ENCODE measurements at regions not wholly inside any gene's neighbourhood (a gene's known extent, or its start where the extent isn't known, plus 50 kb on each side); places are given as distances from the start of the nearest gene placed in this dataset.
"Not testable (repeated sequence)": the region's sequence is repeated elsewhere in the genome, so short reads cannot be mapped to it uniquely, and the experiment has no call there.

GRCh38 chr3:195966563-195967386 is 58.4 kb upstream of the TNK2 start:
- CTCF ChIA-PET, H3K9me3 Mint-ChIP-seq, H3K4me3 Mint-ChIP-seq, DNase-seq, H3K27me3 Mint-ChIP-seq, H3K4me1 Mint-ChIP-seq, H3K27ac Mint-ChIP-seq, POLR2A ChIA-PET: not testable (repeated sequence)
- H3K36me3 Mint-ChIP-seq (ENCODE audit: low read depth): peaks cover 40% of the 10 kb centered on the region

GRCh38 chr3:195965217-195965616 is 56.9 kb upstream of the TNK2 start:
- H3K27me3 Mint-ChIP-seq, H3K4me1 Mint-ChIP-seq, POLR2A ChIA-PET, H3K9me3 Mint-ChIP-seq, CTCF ChIA-PET, H3K4me3 Mint-ChIP-seq, DNase-seq, H3K27ac Mint-ChIP-seq: not testable (repeated sequence)
- H3K36me3 Mint-ChIP-seq (ENCODE audit: low read depth): peaks cover 46% of the 10 kb centered on the region

GRCh38 chr3:195964318-195965107 is 56.2 kb upstream of the TNK2 start:
- H3K27ac Mint-ChIP-seq, H3K4me1 Mint-ChIP-seq, H3K9me3 Mint-ChIP-seq, H3K27me3 Mint-ChIP-seq, H3K4me3 Mint-ChIP-seq, CTCF ChIA-PET, DNase-seq, POLR2A ChIA-PET: not testable (repeated sequence)
- peaks cover 42% of the 10 kb centered on the region for H3K36me3 Mint-ChIP-seq (ENCODE audit: low read depth)

- POLR2A ChIA-PET: interaction anchor here (1.3 kb wide), 1 partner anchor 54 kb away, joined by 3 read pairs; the partner anchor contains the start of gene TNK2
- H3K27me3 Mint-ChIP-seq, H3K27ac Mint-ChIP-seq, H3K9me3 Mint-ChIP-seq, H3K4me3 Mint-ChIP-seq, CTCF ChIA-PET, DNase-seq: not testable (repeated sequence)
- Mint-ChIP-seq H3K4me1 (peaks cover 15% of the 10 kb centered on the region), H3K36me3 (ENCODE audit: low read depth) (peaks cover 45% of the 10 kb centered on the region)
Measured at GRCh38 chr3:195962222-195962621, 53.9 kb upstream of the TNK2 start.

- not testable (repeated sequence) for H3K4me3 Mint-ChIP-seq, H3K27ac Mint-ChIP-seq, H3K27me3 Mint-ChIP-seq, H3K9me3 Mint-ChIP-seq
- Mint-ChIP-seq H3K4me1 (peaks cover 15% of the 10 kb centered on the region), H3K36me3 (ENCODE audit: low read depth) (peaks cover 49% of the 10 kb centered on the region)
- DNase-seq: peak; percentile 38
- ChIA-PET POLR2A (interaction anchor here (1.3 kb wide), 1 partner anchor 53 kb away, joined by 3 read pairs; the partner anchor contains the start of gene TNK2), CTCF (interaction anchor here (0.9 kb wide), 1 partner anchor 102 kb away, joined by 3 read pairs; no protein-coding TSS in a partner anchor)
Measured at GRCh38 chr3:195960971-195961775, 52.8 kb upstream of the TNK2 start.

- DNase-seq, H3K27ac Mint-ChIP-seq, CTCF ChIA-PET, H3K4me3 Mint-ChIP-seq, H3K27me3 Mint-ChIP-seq, H3K9me3 Mint-ChIP-seq, POLR2A ChIA-PET: not testable (repeated sequence)
- peaks cover 44% of the 10 kb centered on the region for H3K36me3 Mint-ChIP-seq (ENCODE audit: low read depth)
- H3K4me1 Mint-ChIP-seq: peaks cover 21% of the 10 kb centered on the region
Measured at GRCh38 chr3:195960164-195960563, 51.8 kb upstream of the TNK2 start.

- H3K9me3 Mint-ChIP-seq, DNase-seq, POLR2A ChIA-PET, H3K4me3 Mint-ChIP-seq, H3K27me3 Mint-ChIP-seq: not testable (repeated sequence)
- H3K4me1 Mint-ChIP-seq: peaks cover 23% of the 10 kb centered on the region
- peaks cover 38% of the 10 kb centered on the region for H3K36me3 Mint-ChIP-seq (ENCODE audit: low read depth)
- H3K27ac Mint-ChIP-seq: peak overlapping the region; percentile 66
- CTCF ChIA-PET: interaction anchor here (1.0 kb wide), 1 partner anchor 65 kb away, joined by 4 read pairs; no protein-coding TSS in a partner anchor
Measured at GRCh38 chr3:195959367-195960157, 51.2 kb upstream of the TNK2 start.

- CTCF ChIA-PET: interaction anchor here (1.0 kb wide), 1 partner anchor 64 kb away, joined by 4 read pairs; no protein-coding TSS in a partner anchor
- H3K9me3 Mint-ChIP-seq, POLR2A ChIA-PET, H3K4me3 Mint-ChIP-seq, H3K27me3 Mint-ChIP-seq: not testable (repeated sequence)
- peak; percentile 21 for DNase-seq
- H3K27ac Mint-ChIP-seq: peak overlapping the region; percentile 66
- H3K4me1 Mint-ChIP-seq: peaks cover 25% of the 10 kb centered on the region
- H3K36me3 Mint-ChIP-seq (ENCODE audit: low read depth): peaks cover 34% of the 10 kb centered on the region
Measured at GRCh38 chr3:195958736-195959135, 50.4 kb upstream of the TNK2 start.

Data from activated CD4-positive, alpha-beta memory T cell treated with anti-CD3 and anti-CD28 coated beads, Interleukin-2, amount 10 ng/mL, durations not matched to agents 7 days and 5 days (primary cell).